ENCODE measurements at regions not wholly inside any gene's neighbourhood (a gene's known extent, or its start where the extent isn't known, plus 50 kb on each side); places are given as distances from the start of the nearest gene placed in this dataset.

GRCh38 chr10:124153023-124153826 lies 59.8 kb upstream of the CHST15 start:
- TF ChIP-seq CTCF (IDR thresholded peaks at IDR 0.05; ENCODE audit: low read depth, low read length, poor library complexity, severe bottlenecking) (no peak), EZH2phosphoT487 (IDR thresholded peaks at IDR 0.05; ENCODE audit: borderline replicate concordance, low read length) (no peak)
